A673 (cell line): ENCODE measurements at regions not wholly inside any gene's neighbourhood (a gene's known extent, or its start where the extent isn't known, plus 50 kb on each side); places are given as distances from the start of the nearest gene placed in this dataset.

Source experiments
- BruUV-seq: library from RNA; stranded (reverse); fragments of 400-500 nt; replicated peaks from 2 replicates; lab custom pipeline; 2021; lab: Mats Ljungman, UMichigan
- CTCF ChIA-PET: fragments of 300-600 bp; sonication (Branson Sonifier 250); formaldehyde crosslinking; loops from one replicate; lab custom pipeline; 2022; ENCODE audit warnings: antibody characterized with exemption; lab: Charles Lee
- POLR2A ChIA-PET: fragments of 300-600 bp; sonication (Branson Sonifier 250); formaldehyde crosslinking; loops from one replicate; lab custom pipeline; 2022; ENCODE audit warnings: antibody characterized with exemption; ENCODE audit not compliant: low non-redundant PET; lab: Charles Lee
- DNase-seq: peaks from one replicate; pipeline ENCODE4 v3.0.0-alpha.2; 2015; ENCODE audit warnings: low spot score
- H3K27ac ChIP-seq: fragments of 200-600 bp; sonication (generic); 2 replicates; pipeline ENCODE4 v1.5.1; 2016; ENCODE audit warnings: mixed run types, low read depth, mild to moderate bottlenecking, mixed read lengths, antibody characterized with exemption, low read length; ENCODE audit not compliant: poor library complexity, severe bottlenecking
- H3K27me3 ChIP-seq: fragments of 200-600 bp; sonication (generic); replicated peaks from 2 replicates; pipeline ENCODE4 v1.6.1; 2017; ENCODE audit warnings: mixed run types, low read depth, mild to moderate bottlenecking, mixed read lengths, antibody characterized with exemption, low read length; ENCODE audit not compliant: insufficient read depth, poor library complexity
- H3K36me3 ChIP-seq: fragments of 200-600 bp; sonication (generic); 2 replicates; pipeline ENCODE4 v1.6.1; 2016; ENCODE audit warnings: mixed run types, mild to moderate bottlenecking, mixed read lengths, antibody characterized with exemption, low read length; ENCODE audit not compliant: insufficient read depth, poor library complexity, severe bottlenecking
- H3K4me1 ChIP-seq: fragments of 200-600 bp; sonication (generic); 2 replicates; pipeline ENCODE4 v1.6.1; 2017; ENCODE audit warnings: mixed run types, mild to moderate bottlenecking, mixed read lengths, antibody characterized with exemption, low read length; ENCODE audit not compliant: insufficient read depth, poor library complexity, severe bottlenecking
- H3K4me3 ChIP-seq: fragments of 200-600 bp; sonication (generic); 2 replicates; pipeline ENCODE4 v1.5.1; 2016; ENCODE audit warnings: low read depth, mixed run types, mild to moderate bottlenecking, mixed read lengths, low read length; ENCODE audit not compliant: poor library complexity, severe bottlenecking
- H3K9me3 ChIP-seq: fragments of 200-600 bp; sonication (generic); 2 replicates; pipeline ENCODE4 v1.6.1; 2016; ENCODE audit warnings: mixed run types, low read depth, mild to moderate bottlenecking, mixed read lengths, antibody characterized with exemption, low read length; ENCODE audit not compliant: poor library complexity, severe bottlenecking
- EZH2 ChIP-seq: fragments of 200-600 bp; sonication (generic); IDR thresholded peaks from 2 replicates; pipeline ENCODE4 v1.6.1; 2017; ENCODE audit warnings: borderline replicate concordance, low read depth, mild to moderate bottlenecking, mixed read lengths, antibody characterized with exemption, low read length; ENCODE audit not compliant: poor library complexity, severe bottlenecking
- intact Hi-C: fragments of 100-400 bp; cut with micrococcal nuclease; formaldehyde crosslinking; loops from one replicate; pipeline ENCODE4 v1.10.0; 2022; ENCODE audit not compliant: unreplicated experiment
- TF ChIP-seq, protein P1 (sequence below): fragments of 300-800, 200-600 bp; sonication (generic); conservative IDR thresholded peaks from 2 replicates; pipeline ENCODE4 v1.5.1; 2017; ENCODE audit warnings: low read depth, mild to moderate bottlenecking, antibody characterized with exemption, low read length, moderate library complexity, mixed read lengths

DNA sequence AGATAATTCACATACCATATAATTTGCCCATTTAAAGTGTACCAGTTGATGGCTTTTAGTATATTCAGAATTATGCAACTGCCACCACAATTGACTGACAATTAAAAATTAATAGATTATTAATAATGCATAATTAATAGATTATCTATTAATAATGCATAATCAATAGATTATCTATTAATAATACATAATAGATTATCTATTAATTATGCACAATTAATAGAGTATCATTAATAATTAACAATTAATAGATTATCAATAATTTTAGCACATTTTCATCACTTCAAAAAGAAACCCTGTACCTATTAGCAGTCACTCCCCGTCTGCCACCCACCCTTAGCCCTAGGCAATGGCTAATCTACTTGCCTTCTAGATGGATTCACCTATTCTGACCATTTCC is 108.6 kb upstream of the NR3C2 start:
- no peak overlapping the region for H3K27ac ChIP-seq
- H3K9me3 ChIP-seq: no peaks in the 10 kb centered on the region
- ChIA-PET POLR2A (no interaction called here), CTCF (no interaction called here)
- BruUV-seq: no TSS peak
- no peaks in the 10 kb centered on the region for H3K36me3 ChIP-seq
- DNase-seq: no peak
- intact Hi-C loops: no loop called here
- no peaks in the 10 kb centered on the region for H3K27me3 ChIP-seq
- H3K4me1 ChIP-seq: no peaks in the 10 kb centered on the region
- TF ChIP-seq, protein P1, sequence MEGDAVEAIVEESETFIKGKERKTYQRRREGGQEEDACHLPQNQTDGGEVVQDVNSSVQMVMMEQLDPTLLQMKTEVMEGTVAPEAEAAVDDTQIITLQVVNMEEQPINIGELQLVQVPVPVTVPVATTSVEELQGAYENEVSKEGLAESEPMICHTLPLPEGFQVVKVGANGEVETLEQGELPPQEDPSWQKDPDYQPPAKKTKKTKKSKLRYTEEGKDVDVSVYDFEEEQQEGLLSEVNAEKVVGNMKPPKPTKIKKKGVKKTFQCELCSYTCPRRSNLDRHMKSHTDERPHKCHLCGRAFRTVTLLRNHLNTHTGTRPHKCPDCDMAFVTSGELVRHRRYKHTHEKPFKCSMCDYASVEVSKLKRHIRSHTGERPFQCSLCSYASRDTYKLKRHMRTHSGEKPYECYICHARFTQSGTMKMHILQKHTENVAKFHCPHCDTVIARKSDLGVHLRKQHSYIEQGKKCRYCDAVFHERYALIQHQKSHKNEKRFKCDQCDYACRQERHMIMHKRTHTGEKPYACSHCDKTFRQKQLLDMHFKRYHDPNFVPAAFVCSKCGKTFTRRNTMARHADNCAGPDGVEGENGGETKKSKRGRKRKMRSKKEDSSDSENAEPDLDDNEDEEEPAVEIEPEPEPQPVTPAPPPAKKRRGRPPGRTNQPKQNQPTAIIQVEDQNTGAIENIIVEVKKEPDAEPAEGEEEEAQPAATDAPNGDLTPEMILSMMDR: no peak
- TF ChIP-seq EZH2: no peak
- H3K4me3 ChIP-seq: no peak overlapping the region

- POLR2A ChIA-PET: no interaction called here
- no TSS peak for BruUV-seq
- Histone ChIP-seq H3K9me3 (no peaks in the 10 kb centered on the region), H3K27me3 (no peaks in the 10 kb centered on the region), H3K27ac (no peak overlapping the region), H3K4me3 (no peak overlapping the region), H3K4me1 (no peaks in the 10 kb centered on the region), H3K36me3 (no peaks in the 10 kb centered on the region)
- TF ChIP-seq, protein P1: no peak
- no peak for TF ChIP-seq EZH2
- no peak for DNase-seq
- CTCF ChIA-PET: no interaction called here
- intact Hi-C loops: no loop called here
These were observed 100.9 kb upstream of the NR3C2 start for GRCh38 chr4:148542922-148543623.

GRCh38 chr4:148540622-148541326 is 98.6 kb upstream of the NR3C2 start:
- Histone ChIP-seq H3K9me3 (no peaks in the 10 kb centered on the region), H3K36me3 (no peaks in the 10 kb centered on the region), H3K4me1 (no peaks in the 10 kb centered on the region), H3K4me3 (no peak overlapping the region), H3K27me3 (no peaks in the 10 kb centered on the region), H3K27ac (no peak overlapping the region)
- POLR2A ChIA-PET: no interaction called here
- intact Hi-C loops: no loop called here
- CTCF ChIA-PET: no interaction called here
- no peak for TF ChIP-seq EZH2
- TF ChIP-seq, protein P1: no peak
- no peak for DNase-seq
- no TSS peak for BruUV-seq
